Stomach (tissue), 8 donors: ENCODE measurements at regions not wholly inside any gene's neighbourhood (a gene's known extent, or its start where the extent isn't known, plus 50 kb on each side); places are given as distances from the start of the nearest gene placed in this dataset.

Experiments used
- DNase-seq, 2 donors: peaks; one replicate each; pipeline versions ENCODE4 v3.0.0 to v3.0.0-alpha.2; 2013 to 2019
- H3K27ac ChIP-seq, 5 donors: fragments of 200-600 bp in 4 of 5; sonication (generic) in 4 of 5; one replicate each; pipeline ENCODE4 v1.5.1; 2013 to 2019; ENCODE audit warnings: mild to moderate bottlenecking in 1 of 5, moderate library complexity in 1 of 5
- H3K27me3 ChIP-seq, 3 donors: fragments of 200-600 bp; sonication (generic); one replicate each; pipeline ENCODE4 v1.5.1; 2017 to 2019; ENCODE audit warnings: mixed run types in 1 of 3
- H3K36me3 ChIP-seq, 4 donors: fragments of 200-600 bp; sonication (generic); 1 replicate in 3 of 4; 2 replicates in 1 of 4; pipeline ENCODE4 v1.5.1; 2016 to 2019
- H3K4me1 ChIP-seq, 4 donors: fragments of 200-600 bp; sonication (generic); one replicate each; pipeline ENCODE4 v1.5.1; 2016 to 2019
- H3K4me3 ChIP-seq, 4 donors: fragments of 200-600 bp; sonication (generic) in 3 of 4; one replicate each; pipeline ENCODE4 v1.5.1; 2016 to 2019; ENCODE audit warnings: mild to moderate bottlenecking in 1 of 4
- H3K9me3 ChIP-seq, 4 donors: fragments of 200-600 bp; sonication (generic); one replicate each; pipeline ENCODE4 v1.5.1; 2016 to 2019
- EP300 ChIP-seq: sonication (generic); formaldehyde crosslinking; IDR thresholded peaks from one replicate; pipeline ENCODE4 v1.6.1; 2017; ENCODE audit warnings: antibody characterized with exemption
- POLR2A ChIP-seq, 4 donors: fragments of 450-650 bp; IDR thresholded peaks; one replicate each; pipeline ENCODE4 v1.6.1; 2016; ENCODE audit warnings: antibody characterized with exemption in 4 of 4, control low read depth in 2 of 4, mild to moderate bottlenecking in 1 of 4, moderate library complexity in 1 of 4
- POLR2AphosphoS5 ChIP-seq, 3 donors: sonication (generic); formaldehyde crosslinking; IDR thresholded peaks; one replicate each; pipeline ENCODE4 v1.6.1; 2016; ENCODE audit warnings: antibody characterized with exemption in 3 of 3
- WGBS, 5 donors: extraction: QIAGEN DNeasy Blood & Tissue Kit in 3 of 5; methylation state at CpG; one replicate each; pipeline versions ENCODE4 v1.1.5 to v1.1.7; 2013 to 2018; 5-methylcytosine and 5-hydroxymethylcytosine counted together
- intact Hi-C: fragments of 100-400 bp; cut with DNase I; formaldehyde crosslinking; loops from one replicate; pipeline ENCODE4 v1.15.1; 2023; ENCODE audit warnings: low total_unique reads
- TF ChIP-seq, protein P1 (sequence below), 7 experiments: fragments of 450-650 bp in 4 of 7; fragments of 200-600 bp in 3 of 7; sonication (generic) in 3 of 7; IDR thresholded peaks; one replicate each; pipeline ENCODE4 v1.5.1; 2016 to 2019; ENCODE audit warnings: antibody characterized with exemption in 7 of 7, control low read depth in 2 of 7, mild to moderate bottlenecking in 1 of 7
- donor health status: healthy with polysubstance abuse.
- donor health status: Bipolar disorder and iron deficiency.
- donor health status: healthy.

DNA sequence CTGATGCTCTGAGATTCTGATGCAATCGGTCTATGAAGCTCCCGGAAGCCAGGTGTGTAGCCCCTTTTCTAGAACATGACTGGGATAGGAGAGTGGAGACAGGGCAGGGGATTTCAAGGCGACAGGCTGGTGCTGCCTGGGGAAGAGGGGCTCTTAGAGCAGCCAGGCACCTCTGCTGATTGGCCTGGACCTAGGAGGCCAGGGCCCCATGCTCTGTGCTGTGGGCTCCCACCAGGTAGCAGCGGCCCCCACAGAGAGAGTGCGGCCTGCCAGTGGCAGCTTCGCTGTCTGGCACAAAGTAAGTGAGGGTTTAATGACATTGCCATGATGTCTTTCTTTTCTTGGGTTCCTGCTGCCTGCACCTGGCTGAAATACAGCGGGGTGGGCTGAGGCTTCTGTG, 99.4 kb upstream of the PODXL start:
- intact Hi-C loops: no loop called here
- no peak overlapping the region for H3K4me3 ChIP-seq
- peaks cover 0 to 27% (median 0%) of the 10 kb centered on the region in 3 donors for H3K27me3 ChIP-seq
- no peak overlapping the region for H3K27ac ChIP-seq
- no peak for DNase-seq
- 68 to 93% (median 80%) methylated on average over 7 of the region's 7 CpGs for WGBS, 5 donors
- no peaks in the 10 kb centered on the region for H3K4me1 ChIP-seq
- no peaks in the 10 kb centered on the region for H3K9me3 ChIP-seq
- H3K36me3 ChIP-seq: no peaks in the 10 kb centered on the region
- TF ChIP-seq POLR2AphosphoS5 (IDR thresholded peaks at IDR 0.05) (no peak), POLR2A (IDR thresholded peaks at IDR 0.05) (no peak), EP300 (no peak)
- TF ChIP-seq, protein P1, sequence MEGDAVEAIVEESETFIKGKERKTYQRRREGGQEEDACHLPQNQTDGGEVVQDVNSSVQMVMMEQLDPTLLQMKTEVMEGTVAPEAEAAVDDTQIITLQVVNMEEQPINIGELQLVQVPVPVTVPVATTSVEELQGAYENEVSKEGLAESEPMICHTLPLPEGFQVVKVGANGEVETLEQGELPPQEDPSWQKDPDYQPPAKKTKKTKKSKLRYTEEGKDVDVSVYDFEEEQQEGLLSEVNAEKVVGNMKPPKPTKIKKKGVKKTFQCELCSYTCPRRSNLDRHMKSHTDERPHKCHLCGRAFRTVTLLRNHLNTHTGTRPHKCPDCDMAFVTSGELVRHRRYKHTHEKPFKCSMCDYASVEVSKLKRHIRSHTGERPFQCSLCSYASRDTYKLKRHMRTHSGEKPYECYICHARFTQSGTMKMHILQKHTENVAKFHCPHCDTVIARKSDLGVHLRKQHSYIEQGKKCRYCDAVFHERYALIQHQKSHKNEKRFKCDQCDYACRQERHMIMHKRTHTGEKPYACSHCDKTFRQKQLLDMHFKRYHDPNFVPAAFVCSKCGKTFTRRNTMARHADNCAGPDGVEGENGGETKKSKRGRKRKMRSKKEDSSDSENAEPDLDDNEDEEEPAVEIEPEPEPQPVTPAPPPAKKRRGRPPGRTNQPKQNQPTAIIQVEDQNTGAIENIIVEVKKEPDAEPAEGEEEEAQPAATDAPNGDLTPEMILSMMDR (IDR thresholded peaks at IDR 0.05): no peak

DNA sequence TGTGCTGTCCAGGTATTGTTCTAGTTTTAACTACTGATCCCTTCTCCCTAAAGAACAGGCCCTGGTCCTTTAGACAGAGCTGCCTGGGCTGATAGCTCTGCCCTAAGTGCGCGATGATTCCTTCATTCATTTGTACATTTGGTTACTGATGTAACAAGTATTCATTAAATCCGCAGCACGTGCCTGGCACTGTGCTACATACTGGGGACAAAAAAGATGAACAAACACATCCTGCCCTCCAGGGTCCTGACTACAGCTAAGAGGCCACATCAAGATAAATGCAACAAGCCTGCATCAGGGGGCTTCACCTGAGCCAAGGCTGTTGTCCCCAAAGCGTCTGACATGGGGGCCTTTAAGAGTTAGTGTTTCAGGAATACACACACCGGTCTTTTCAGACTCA, 99.0 kb upstream of the PODXL start:
- peaks cover 0 to 27% (median 0%) of the 10 kb centered on the region in 3 donors for H3K27me3 ChIP-seq
- H3K4me1 ChIP-seq: no peaks in the 10 kb centered on the region
- H3K4me3 ChIP-seq: no peak overlapping the region
- no peak for TF ChIP-seq POLR2AphosphoS5 (IDR thresholded peaks at IDR 0.05)
- TF ChIP-seq, protein P1 (IDR thresholded peaks at IDR 0.05): no peak
- TF ChIP-seq EP300: no peak
- no peak for TF ChIP-seq POLR2A (IDR thresholded peaks at IDR 0.05)
- H3K36me3 ChIP-seq: no peaks in the 10 kb centered on the region
- no peak for DNase-seq
- no peak overlapping the region for H3K27ac ChIP-seq
- intact Hi-C loops: no loop called here
- H3K9me3 ChIP-seq: no peaks in the 10 kb centered on the region
- WGBS, 5 donors: 87 to 94% (median 92%) methylated on average over 6 of the region's 6 CpGs

DNA sequence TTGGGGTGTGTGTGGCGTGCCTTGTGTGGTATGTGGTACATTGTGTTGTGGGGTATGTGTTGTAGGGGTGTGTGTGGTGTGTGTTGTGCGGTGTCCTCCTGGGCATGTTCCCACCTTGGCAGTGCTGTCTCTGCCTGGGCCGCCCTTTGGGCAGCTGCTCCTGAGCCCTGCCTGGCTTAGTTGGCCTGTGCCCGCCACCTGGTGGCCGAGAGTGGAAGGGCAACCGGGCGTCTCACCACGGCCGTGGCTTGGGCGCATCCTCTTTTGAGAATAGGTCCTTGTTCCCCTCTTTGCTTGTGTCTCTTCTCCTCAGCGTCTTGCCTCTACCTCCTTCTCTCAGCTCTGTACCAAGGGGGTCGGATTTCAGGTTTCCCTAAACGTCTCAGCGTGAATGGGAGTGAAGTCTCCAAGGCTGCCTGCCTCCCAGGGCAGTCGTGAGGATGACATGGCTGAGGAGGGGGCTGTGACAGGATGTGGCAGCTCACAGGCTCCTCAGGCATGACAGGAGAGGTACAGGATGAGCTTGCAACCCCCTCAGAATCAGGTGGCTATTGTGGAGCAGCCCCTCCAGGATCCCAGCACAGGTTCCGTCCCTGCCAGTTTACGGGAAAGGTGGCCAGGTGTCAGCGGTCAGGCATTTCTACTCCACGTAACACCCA, 98.4 kb upstream of the PODXL start:
- 25 to 50% (median 28%) methylated on average over 10 to 19 of the region's 19 CpGs for WGBS, 5 donors
- Histone ChIP-seq H3K9me3 (no peaks in the 10 kb centered on the region), H3K4me3 (no peak overlapping the region), H3K27me3 (peaks cover 0 to 27% (median 0%) of the 10 kb centered on the region in 3 donors), H3K4me1 (no peaks in the 10 kb centered on the region), H3K36me3 (no peaks in the 10 kb centered on the region), H3K27ac (no peak overlapping the region)
- intact Hi-C loops: loop anchor here (5.0 kb wide), 1 partner anchor 147 kb away; no protein-coding TSS in a partner anchor
- TF ChIP-seq EP300: no peak
- peak in 1 of 3 donors; percentile 41 for TF ChIP-seq POLR2AphosphoS5 (IDR thresholded peaks at IDR 0.05)
- TF ChIP-seq POLR2A (IDR thresholded peaks at IDR 0.05): no peak
- TF ChIP-seq, protein P1 (IDR thresholded peaks at IDR 0.05): peak in 6 of 7 experiments; percentile 87 to 96 (median 94)
- peak; percentile 88 to 91 for DNase-seq

DNA sequence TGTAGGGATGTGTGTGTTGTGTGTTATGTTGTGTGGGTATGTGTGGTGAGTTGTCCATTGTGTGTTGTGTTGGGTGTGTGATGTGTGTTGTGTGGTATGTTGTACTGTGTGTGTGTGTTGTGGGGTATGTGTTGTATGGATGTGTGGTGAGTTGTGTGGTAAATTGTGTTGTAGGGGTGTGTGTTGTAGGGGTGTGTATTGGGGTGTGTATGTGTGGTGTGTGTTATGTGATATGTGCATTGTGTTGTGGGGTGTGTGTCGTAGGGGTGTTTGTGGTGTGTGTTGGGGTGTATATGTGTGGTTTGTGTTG, 97.8 kb upstream of the PODXL start:
- no peaks in the 10 kb centered on the region for H3K36me3 ChIP-seq
- H3K4me3 ChIP-seq: no peak overlapping the region
- WGBS, 5 donors: 76 to 90% (median 85%) methylated on average over 1 of the region's 1 CpG
- intact Hi-C loops: loop anchor here (5.0 kb wide), 1 partner anchor 147 kb away; no protein-coding TSS in a partner anchor
- TF ChIP-seq POLR2AphosphoS5 (IDR thresholded peaks at IDR 0.05): no peak
- H3K27ac ChIP-seq: no peak overlapping the region
- peaks cover 0 to 27% (median 0%) of the 10 kb centered on the region in 3 donors for H3K27me3 ChIP-seq
- DNase-seq: no peak
- no peaks in the 10 kb centered on the region for H3K9me3 ChIP-seq
- H3K4me1 ChIP-seq: no peaks in the 10 kb centered on the region
